PFSK-1 (cell line): ENCODE measurements at regions not wholly inside any gene's neighbourhood (a gene's known extent, or its start where the extent isn't known, plus 50 kb on each side); places are given as distances from the start of the nearest gene placed in this dataset.

ENCODE experiments used
- FOXP2 ChIP-seq: optimal IDR thresholded peaks from 2 replicates; pipeline ENCODE3; 2011; ENCODE audit warnings: borderline replicate concordance, control low read depth, inconsistent platforms; ENCODE audit not compliant: insufficient read depth; ENCODE audit errors: extremely low read length, extremely low read depth
- POLR2AphosphoS5 ChIP-seq: IDR thresholded peaks from 2 replicates; pipeline ENCODE4 v1.6.1; 2012; ENCODE audit warnings: low read depth, mild to moderate bottlenecking, control low read depth, low read length, moderate library complexity
- REST ChIP-seq, 2 experiments: IDR thresholded peaks; 2 replicates each; pipeline versions ENCODE4 v1.6.1 to v1.8.0; 2011 to 2012; ENCODE audit warnings: low read depth in 2 of 2, low read length in 2 of 2, control low read depth in 1 of 2, inconsistent platforms in 1 of 2, mild to moderate bottlenecking in 1 of 2, moderate library complexity in 1 of 2; ENCODE audit not compliant: insufficient read depth in 1 of 2
- SIN3A ChIP-seq: IDR thresholded peaks from 2 replicates; pipeline ENCODE4 v1.6.1; 2012; ENCODE audit warnings: mild to moderate bottlenecking, low read length, moderate library complexity, borderline replicate concordance; ENCODE audit not compliant: insufficient read depth
- TAF1 ChIP-seq: IDR thresholded peaks from 2 replicates; pipeline ENCODE4 v1.6.1; 2012; ENCODE audit warnings: low read length, control low read depth, borderline replicate concordance; ENCODE audit not compliant: insufficient read depth

- TF ChIP-seq FOXP2 (no peak), REST (IDR thresholded peaks at IDR 0.05; ENCODE audit: insufficient read depth in 1 of 2, low read depth in 2 of 2, low read length in 2 of 2) (no peak), TAF1 (no peak), POLR2AphosphoS5 (no peak), SIN3A (no peak)
These were observed 205.0 kb upstream of the GRIK3 start for GRCh38 chr1:37239225-37239740.

- TF ChIP-seq FOXP2 (no peak), SIN3A (no peak)
These were observed 206.6 kb upstream of the GRIK3 start for GRCh38 chr1:37240897-37241296.

GRCh38 chr1:37242501-37242900 is 208.2 kb upstream of the GRIK3 start:
- no peak for TF ChIP-seq FOXP2
- no peak for TF ChIP-seq REST (IDR thresholded peaks at IDR 0.05; ENCODE audit: insufficient read depth in 1 of 2, low read depth in 2 of 2, low read length in 2 of 2)
- TF ChIP-seq SIN3A: no peak
- no peak for TF ChIP-seq POLR2AphosphoS5
- no peak for TF ChIP-seq TAF1

GRCh38 chr1:37243368-37244082 is 209.2 kb upstream of the GRIK3 start:
- no peak for TF ChIP-seq REST (IDR thresholded peaks at IDR 0.05; ENCODE audit: insufficient read depth in 1 of 2, low read depth in 2 of 2, low read length in 2 of 2)
- no peak for TF ChIP-seq TAF1
- no peak for TF ChIP-seq POLR2AphosphoS5
- no peak for TF ChIP-seq FOXP2
- TF ChIP-seq SIN3A: no peak

- no peak for TF ChIP-seq TAF1
- TF ChIP-seq POLR2AphosphoS5: no peak
- TF ChIP-seq REST (IDR thresholded peaks at IDR 0.05; ENCODE audit: insufficient read depth in 1 of 2, low read depth in 2 of 2, low read length in 2 of 2): no peak
- no peak for TF ChIP-seq FOXP2
- no peak for TF ChIP-seq SIN3A
These were observed 209.8 kb upstream of the GRIK3 start for GRCh38 chr1:37244083-37244480.
